Ovary (tissue), 7 donors: ENCODE measurements at regions not wholly inside any gene's neighbourhood (a gene's known extent, or its start where the extent isn't known, plus 50 kb on each side); places are given as distances from the start of the nearest gene placed in this dataset.

Source experiments
- DNase-seq, 5 donors: peaks; one replicate each; pipeline ENCODE4 v3.0.0-alpha.2; 2019 to 2020
- H3K27ac ChIP-seq, 2 donors: fragments of 200-600 bp; one replicate each; pipeline versions ENCODE4 v1.5.1 to v1.8.0; 2019 to 2022
- H3K27me3 ChIP-seq: fragments of 200-600 bp; one replicate; pipeline ENCODE4 v1.8.0; 2022
- H3K36me3 ChIP-seq: fragments of 200-600 bp; sonication (generic); one replicate; pipeline ENCODE4 v1.5.1; 2019
- H3K4me1 ChIP-seq: one replicate; pipeline ENCODE4 v1.8.1; 2013; ENCODE audit warnings: mild to moderate bottlenecking, moderate library complexity; ENCODE audit not compliant: insufficient read depth
- H3K4me3 ChIP-seq: fragments of 200-600 bp; sonication (generic); one replicate; pipeline ENCODE4 v1.5.1; 2017
- H3K9me3 ChIP-seq, 2 donors: fragments of 200-600 bp in 1 of 2; sonication (generic) in 1 of 2; one replicate each; pipeline versions ENCODE4 v1.5.1 to v1.8.1; 2013 to 2019; ENCODE audit warnings: mild to moderate bottlenecking in 1 of 2, moderate library complexity in 1 of 2
- EP300 ChIP-seq: sonication (generic); formaldehyde crosslinking; IDR thresholded peaks from one replicate; pipeline ENCODE4 v1.6.1; 2017; ENCODE audit warnings: antibody characterized with exemption
- POLR2A ChIP-seq: fragments of 450-650 bp; IDR thresholded peaks from one replicate; pipeline ENCODE4 v1.6.1; 2017; ENCODE audit warnings: antibody characterized with exemption, mild to moderate bottlenecking, moderate library complexity
- WGBS, 3 donors: extraction: QIAGEN DNeasy Blood & Tissue Kit in 1 of 3; methylation state at CpG; one replicate each; pipeline versions ENCODE4 v1.1.5 to v1.1.7; 2013 to 2017; 5-methylcytosine and 5-hydroxymethylcytosine counted together
- intact Hi-C, 4 donors: fragments of 100-400 bp; cut with DNase I; formaldehyde crosslinking; loops; one replicate each; pipeline versions ENCODE4 v1.11.0 to v1.15.1; 2022 to 2023
- TF ChIP-seq, protein P1 (sequence below), 3 donors: fragments of 450-650 bp in 2 of 3; fragments of 200-600 bp in 1 of 3; IDR thresholded peaks; one replicate each; pipeline versions ENCODE4 v1.5.1 to v1.8.0; 2016 to 2022; ENCODE audit warnings: antibody characterized with exemption in 3 of 3, mild to moderate bottlenecking in 1 of 3
- donor health status: DM: no; HTN: no; CAD: no; lungs with moderate emphysema.
- donor health status: DM: no; HTN: no; CAD: no.
- donor health status: Bipolar disorder and iron deficiency.
- donor health status: DM: no; HTN: no; CAD: no.
- donor health status: DM: yes; HTN: yes; CAD: no.

DNA sequence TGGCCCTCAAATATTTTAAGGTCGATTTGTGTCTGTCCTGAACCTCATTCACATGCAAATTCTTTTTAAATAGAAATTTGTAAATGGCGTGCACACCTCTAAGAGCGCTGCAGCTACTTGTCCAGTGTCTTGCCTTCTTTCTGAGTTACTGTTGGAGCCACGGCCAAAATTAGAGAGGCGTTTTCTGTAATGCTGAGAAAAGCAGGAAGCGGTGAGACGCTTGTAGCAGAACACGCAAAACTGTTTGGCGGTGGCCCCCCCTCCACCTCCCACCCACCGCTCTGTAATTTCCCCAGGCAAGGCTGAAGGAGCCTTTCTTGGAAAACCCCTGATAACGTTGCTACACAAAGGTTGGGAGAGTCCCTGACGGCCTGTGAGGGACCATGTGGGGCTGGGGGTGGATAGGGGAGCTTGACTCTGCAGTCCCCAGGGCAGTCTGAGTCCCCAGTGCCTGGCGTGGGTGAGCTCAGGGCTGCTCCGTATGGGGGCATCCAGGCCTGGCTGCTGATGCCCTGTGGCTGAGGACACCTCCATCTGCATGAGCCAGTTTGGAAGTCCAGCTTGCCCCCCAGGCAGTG is 96.5 kb downstream of the GADD45G start:
- Histone ChIP-seq H3K4me3 (no peak overlapping the region), H3K27me3 (no peaks in the 10 kb centered on the region), H3K4me1 (no peaks in the 10 kb centered on the region), H3K9me3 (no peaks in the 10 kb centered on the region), H3K36me3 (no peaks in the 10 kb centered on the region), H3K27ac (no peak overlapping the region)
- 42 to 58% (median 45%) methylated on average over 12 to 14 of the region's 14 CpGs for WGBS, 3 donors
- TF ChIP-seq, protein P1, sequence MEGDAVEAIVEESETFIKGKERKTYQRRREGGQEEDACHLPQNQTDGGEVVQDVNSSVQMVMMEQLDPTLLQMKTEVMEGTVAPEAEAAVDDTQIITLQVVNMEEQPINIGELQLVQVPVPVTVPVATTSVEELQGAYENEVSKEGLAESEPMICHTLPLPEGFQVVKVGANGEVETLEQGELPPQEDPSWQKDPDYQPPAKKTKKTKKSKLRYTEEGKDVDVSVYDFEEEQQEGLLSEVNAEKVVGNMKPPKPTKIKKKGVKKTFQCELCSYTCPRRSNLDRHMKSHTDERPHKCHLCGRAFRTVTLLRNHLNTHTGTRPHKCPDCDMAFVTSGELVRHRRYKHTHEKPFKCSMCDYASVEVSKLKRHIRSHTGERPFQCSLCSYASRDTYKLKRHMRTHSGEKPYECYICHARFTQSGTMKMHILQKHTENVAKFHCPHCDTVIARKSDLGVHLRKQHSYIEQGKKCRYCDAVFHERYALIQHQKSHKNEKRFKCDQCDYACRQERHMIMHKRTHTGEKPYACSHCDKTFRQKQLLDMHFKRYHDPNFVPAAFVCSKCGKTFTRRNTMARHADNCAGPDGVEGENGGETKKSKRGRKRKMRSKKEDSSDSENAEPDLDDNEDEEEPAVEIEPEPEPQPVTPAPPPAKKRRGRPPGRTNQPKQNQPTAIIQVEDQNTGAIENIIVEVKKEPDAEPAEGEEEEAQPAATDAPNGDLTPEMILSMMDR (IDR thresholded peaks at IDR 0.05), result no peak
- no peak for TF ChIP-seq EP300
- no peak for TF ChIP-seq POLR2A
- intact Hi-C loops, result no loop called here
- no peak for DNase-seq

DNA sequence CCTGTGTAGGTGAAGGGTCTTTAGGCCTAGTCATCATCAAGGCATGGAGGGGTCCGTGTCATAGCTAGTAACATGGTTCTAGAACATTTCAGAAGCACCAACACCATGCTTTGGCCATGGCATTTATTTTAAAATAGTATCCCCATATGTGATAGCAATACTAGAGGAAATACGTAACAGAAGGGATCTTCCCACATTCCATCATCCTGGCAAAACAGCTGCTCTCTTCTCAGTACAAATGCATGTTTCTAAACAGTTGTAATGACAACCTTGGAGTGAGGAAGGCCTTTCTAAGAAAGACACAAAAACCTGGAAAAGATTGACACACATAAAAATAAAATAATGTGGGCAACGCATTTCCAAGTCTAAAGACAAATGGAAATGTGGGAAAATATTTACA is 97.6 kb downstream of the GADD45G start:
- Histone ChIP-seq H3K4me1 (peaks cover 3% of the 10 kb centered on the region), H3K9me3 (no peaks in the 10 kb centered on the region), H3K36me3 (no peaks in the 10 kb centered on the region), H3K27me3 (no peaks in the 10 kb centered on the region), H3K4me3 (no peak overlapping the region), H3K27ac (no peak overlapping the region)
- no peak for DNase-seq
- WGBS, 3 donors, result 61 to 80% (median 71%) methylated on average over 3 of the region's 3 CpGs
- TF ChIP-seq POLR2A (no peak), EP300 (no peak)
- TF ChIP-seq, protein P1 (IDR thresholded peaks at IDR 0.05), result no peak
- intact Hi-C loops, result no loop called here

DNA sequence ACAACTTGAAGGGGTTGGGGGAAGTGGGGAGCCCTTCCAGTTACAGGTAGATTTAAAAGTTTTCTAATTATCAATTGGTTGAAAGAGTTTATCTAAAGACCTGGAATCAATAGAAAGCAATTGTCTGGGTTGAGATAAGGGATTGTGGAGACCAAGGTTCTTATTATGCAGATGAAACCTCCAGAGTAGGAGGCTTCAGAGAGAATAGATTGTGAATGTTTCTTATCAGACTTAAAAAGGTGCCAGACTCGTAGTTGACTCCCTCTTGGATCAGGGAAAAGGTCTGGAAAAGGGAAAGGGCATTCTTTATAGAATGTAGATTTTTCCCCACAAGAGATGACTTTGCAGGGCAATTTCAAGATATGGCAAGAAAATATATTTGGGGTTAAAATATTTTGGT is 100.8 kb downstream of the GADD45G start:
- TF ChIP-seq EP300 (no peak), POLR2A (no peak)
- TF ChIP-seq, protein P1 (IDR thresholded peaks at IDR 0.05), result no peak
- intact Hi-C loops, result no loop called here
- Histone ChIP-seq H3K4me3 (no peak overlapping the region), H3K27me3 (no peaks in the 10 kb centered on the region), H3K27ac (no peak overlapping the region), H3K4me1 (peaks cover 5% of the 10 kb centered on the region), H3K9me3 (no peaks in the 10 kb centered on the region), H3K36me3 (no peaks in the 10 kb centered on the region)
- no peak for DNase-seq
- WGBS, 3 donors, result 0% methylated on average over 1 of the region's 1 CpG

- H3K27ac ChIP-seq, result no peak overlapping the region
- peaks cover 5% of the 10 kb centered on the region for H3K4me1 ChIP-seq
- DNase-seq, result no peak
- no peak overlapping the region for H3K4me3 ChIP-seq
- intact Hi-C loops, result no loop called here
- 31 to 47% (median 40%) methylated on average over 3 of the region's 3 CpGs for WGBS, 3 donors
- TF ChIP-seq EP300 (no peak), POLR2A (no peak)
- TF ChIP-seq, protein P1 (IDR thresholded peaks at IDR 0.05), result no peak
- H3K9me3 ChIP-seq, result no peaks in the 10 kb centered on the region
- H3K27me3 ChIP-seq, result no peaks in the 10 kb centered on the region
- no peaks in the 10 kb centered on the region for H3K36me3 ChIP-seq
These were observed 101.3 kb downstream of the GADD45G start for GRCh38 chr9:89706086-89706485.
